GM23338 (cell line): ENCODE measurements at regions not wholly inside any gene's neighbourhood (a gene's known extent, or its start where the extent isn't known, plus 50 kb on each side); places are given as distances from the start of the nearest gene placed in this dataset.

Experiments
- CREB1 ChIP-seq: fragments of 250-450 bp; sonication (Bioruptor Pico); IDR thresholded peaks from 2 replicates; pipeline ENCODE4 v1.5.0; 2020; ENCODE audit warnings: low read depth, mild to moderate bottlenecking, moderate library complexity
- EZH2 ChIP-seq: fragments of 200-600 bp; sonication (generic); IDR thresholded peaks from one replicate; pipeline ENCODE4 v1.8.0; 2017; ENCODE audit warnings: antibody characterized with exemption, mild to moderate bottlenecking, low read depth; ENCODE audit not compliant: unreplicated experiment
- EZH2phosphoT487 ChIP-seq: fragments of 200-600 bp; sonication (generic); IDR thresholded peaks from one replicate; pipeline ENCODE4 v1.8.1; 2018; ENCODE audit warnings: antibody characterized with exemption; ENCODE audit not compliant: unreplicated experiment
- JUNB ChIP-seq: IDR thresholded peaks from one replicate; pipeline ENCODE4 v1.6.1; 2016; ENCODE audit warnings: antibody characterized with exemption; ENCODE audit not compliant: unreplicated experiment
- NANOG ChIP-seq: IDR thresholded peaks from 2 replicates; pipeline ENCODE4 v1.6.1; 2016; ENCODE audit warnings: antibody characterized with exemption, borderline replicate concordance
- POLR2AphosphoS5 ChIP-seq: IDR thresholded peaks from 2 replicates; pipeline ENCODE4 v1.6.1; 2016; ENCODE audit warnings: antibody characterized with exemption, low read depth
- STAT1 ChIP-seq: IDR thresholded peaks from one replicate; pipeline ENCODE4 v1.6.1; 2016; ENCODE audit warnings: antibody characterized with exemption; ENCODE audit not compliant: unreplicated experiment
- ZNF331 ChIP-seq: fragments of 250-450 bp; sonication (Bioruptor Pico); IDR thresholded peaks from 2 replicates; pipeline ENCODE4 v1.5.0; 2020; ENCODE audit warnings: low read depth, mild to moderate bottlenecking, moderate library complexity
- TF ChIP-seq, protein P1 (sequence below): fragments of 250-450 bp; sonication (Bioruptor Pico); IDR thresholded peaks from 2 replicates; pipeline ENCODE4 v1.5.0; 2020; ENCODE audit warnings: mild to moderate bottlenecking, moderate library complexity
- TF ChIP-seq, protein P2 (sequence below): IDR thresholded peaks from 2 replicates; pipeline ENCODE4 v1.6.1; 2016; ENCODE audit warnings: antibody characterized with exemption
- TF ChIP-seq, protein P3 (sequence below), 2 experiments: fragments of 200-600 bp in 1 of 2; sonication (generic) in 1 of 2; conservative IDR thresholded peaks; 2 replicates each; pipeline versions ENCODE4 v1.5.1 to v1.6.1; 2016 to 2017; ENCODE audit warnings: antibody characterized with exemption in 2 of 2, low read depth in 2 of 2, mild to moderate bottlenecking in 2 of 2, moderate library complexity in 1 of 2

DNA sequence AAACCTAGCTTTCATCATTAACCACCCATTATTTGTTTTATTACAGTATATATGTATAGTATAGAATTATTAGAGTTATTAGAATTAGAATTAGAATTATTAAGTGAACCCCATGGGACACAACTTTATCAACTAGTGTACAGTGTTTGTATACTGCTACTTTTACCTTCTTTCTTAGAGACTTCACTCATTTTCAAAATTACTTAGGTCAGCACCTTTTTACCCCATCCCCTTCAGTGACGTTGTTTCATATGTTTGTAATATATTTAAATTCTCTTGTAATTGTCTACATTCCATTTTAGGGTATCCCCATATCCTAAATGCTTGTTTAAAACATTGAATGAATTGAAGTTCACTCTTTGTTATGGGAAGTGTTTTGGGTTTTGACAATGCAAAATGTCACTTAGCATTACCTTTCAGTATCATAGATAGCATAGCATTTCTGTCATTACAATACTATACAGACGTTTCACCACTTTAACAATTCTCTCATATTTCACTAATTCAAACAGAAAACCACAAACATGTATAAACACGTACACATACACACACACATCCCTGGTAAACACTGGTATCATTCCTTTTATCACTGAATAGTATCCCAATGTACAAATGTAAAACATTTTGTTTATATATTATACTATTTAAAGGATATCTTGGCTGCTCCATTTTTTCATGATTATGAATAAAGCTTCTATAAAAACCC, 229.9 kb upstream of the MAGI2 start (continued):
- TF ChIP-seq, protein P1, sequence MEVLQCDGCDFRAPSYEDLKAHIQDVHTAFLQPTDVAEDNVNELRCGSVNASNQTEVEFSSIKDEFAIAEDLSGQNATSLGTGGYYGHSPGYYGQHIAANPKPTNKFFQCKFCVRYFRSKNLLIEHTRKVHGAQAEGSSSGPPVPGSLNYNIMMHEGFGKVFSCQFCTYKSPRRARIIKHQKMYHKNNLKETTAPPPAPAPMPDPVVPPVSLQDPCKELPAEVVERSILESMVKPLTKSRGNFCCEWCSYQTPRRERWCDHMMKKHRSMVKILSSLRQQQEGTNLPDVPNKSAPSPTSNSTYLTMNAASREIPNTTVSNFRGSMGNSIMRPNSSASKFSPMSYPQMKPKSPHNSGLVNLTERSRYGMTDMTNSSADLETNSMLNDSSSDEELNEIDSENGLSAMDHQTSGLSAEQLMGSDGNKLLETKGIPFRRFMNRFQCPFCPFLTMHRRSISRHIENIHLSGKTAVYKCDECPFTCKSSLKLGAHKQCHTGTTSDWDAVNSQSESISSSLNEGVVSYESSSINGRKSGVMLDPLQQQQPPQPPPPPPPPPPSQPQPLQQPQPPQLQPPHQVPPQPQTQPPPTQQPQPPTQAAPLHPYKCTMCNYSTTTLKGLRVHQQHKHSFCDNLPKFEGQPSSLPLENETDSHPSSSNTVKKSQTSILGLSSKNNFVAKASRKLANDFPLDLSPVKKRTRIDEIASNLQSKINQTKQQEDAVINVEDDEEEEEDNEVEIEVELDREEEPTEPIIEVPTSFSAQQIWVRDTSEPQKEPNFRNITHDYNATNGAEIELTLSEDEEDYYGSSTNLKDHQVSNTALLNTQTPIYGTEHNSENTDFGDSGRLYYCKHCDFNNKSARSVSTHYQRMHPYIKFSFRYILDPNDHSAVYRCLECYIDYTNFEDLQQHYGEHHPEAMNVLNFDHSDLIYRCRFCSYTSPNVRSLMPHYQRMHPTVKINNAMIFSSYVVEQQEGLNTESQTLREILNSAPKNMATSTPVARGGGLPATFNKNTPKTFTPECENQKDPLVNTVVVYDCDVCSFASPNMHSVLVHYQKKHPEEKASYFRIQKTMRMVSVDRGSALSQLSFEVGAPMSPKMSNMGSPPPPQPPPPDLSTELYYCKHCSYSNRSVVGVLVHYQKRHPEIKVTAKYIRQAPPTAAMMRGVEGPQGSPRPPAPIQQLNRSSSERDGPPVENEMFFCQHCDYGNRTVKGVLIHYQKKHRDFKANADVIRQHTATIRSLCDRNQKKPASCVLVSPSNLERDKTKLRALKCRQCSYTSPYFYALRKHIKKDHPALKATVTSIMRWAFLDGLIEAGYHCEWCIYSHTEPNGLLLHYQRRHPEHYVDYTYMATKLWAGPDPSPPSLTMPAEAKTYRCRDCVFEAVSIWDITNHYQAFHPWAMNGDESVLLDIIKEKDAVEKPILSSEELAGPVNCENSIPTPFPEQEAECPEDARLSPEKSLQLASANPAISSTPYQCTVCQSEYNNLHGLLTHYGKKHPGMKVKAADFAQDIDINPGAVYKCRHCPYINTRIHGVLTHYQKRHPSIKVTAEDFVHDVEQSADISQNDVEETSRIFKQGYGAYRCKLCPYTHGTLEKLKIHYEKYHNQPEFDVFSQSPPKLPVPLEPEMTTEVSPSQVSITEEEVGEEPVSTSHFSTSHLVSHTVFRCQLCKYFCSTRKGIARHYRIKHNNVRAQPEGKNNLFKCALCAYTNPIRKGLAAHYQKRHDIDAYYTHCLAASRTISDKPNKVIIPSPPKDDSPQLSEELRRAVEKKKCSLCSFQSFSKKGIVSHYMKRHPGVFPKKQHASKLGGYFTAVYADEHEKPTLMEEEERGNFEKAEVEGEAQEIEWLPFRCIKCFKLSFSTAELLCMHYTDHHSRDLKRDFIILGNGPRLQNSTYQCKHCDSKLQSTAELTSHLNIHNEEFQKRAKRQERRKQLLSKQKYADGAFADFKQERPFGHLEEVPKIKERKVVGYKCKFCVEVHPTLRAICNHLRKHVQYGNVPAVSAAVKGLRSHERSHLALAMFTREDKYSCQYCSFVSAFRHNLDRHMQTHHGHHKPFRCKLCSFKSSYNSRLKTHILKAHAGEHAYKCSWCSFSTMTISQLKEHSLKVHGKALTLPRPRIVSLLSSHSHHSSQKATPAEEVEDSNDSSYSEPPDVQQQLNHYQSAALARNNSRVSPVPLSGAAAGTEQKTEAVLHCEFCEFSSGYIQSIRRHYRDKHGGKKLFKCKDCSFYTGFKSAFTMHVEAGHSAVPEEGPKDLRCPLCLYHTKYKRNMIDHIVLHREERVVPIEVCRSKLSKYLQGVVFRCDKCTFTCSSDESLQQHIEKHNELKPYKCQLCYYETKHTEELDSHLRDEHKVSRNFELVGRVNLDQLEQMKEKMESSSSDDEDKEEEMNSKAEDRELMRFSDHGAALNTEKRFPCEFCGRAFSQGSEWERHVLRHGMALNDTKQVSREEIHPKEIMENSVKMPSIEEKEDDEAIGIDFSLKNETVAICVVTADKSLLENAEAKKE (CRISPR knock-in tag), result no peak
- no peak for TF ChIP-seq POLR2AphosphoS5
- TF ChIP-seq JUNB, result no peak
- TF ChIP-seq STAT1, result no peak
- TF ChIP-seq, protein P2, sequence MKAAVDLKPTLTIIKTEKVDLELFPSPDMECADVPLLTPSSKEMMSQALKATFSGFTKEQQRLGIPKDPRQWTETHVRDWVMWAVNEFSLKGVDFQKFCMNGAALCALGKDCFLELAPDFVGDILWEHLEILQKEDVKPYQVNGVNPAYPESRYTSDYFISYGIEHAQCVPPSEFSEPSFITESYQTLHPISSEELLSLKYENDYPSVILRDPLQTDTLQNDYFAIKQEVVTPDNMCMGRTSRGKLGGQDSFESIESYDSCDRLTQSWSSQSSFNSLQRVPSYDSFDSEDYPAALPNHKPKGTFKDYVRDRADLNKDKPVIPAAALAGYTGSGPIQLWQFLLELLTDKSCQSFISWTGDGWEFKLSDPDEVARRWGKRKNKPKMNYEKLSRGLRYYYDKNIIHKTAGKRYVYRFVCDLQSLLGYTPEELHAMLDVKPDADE, result no peak
- no peak for TF ChIP-seq NANOG
- TF ChIP-seq EZH2phosphoT487, result no peak
- no peak for TF ChIP-seq CREB1 (CRISPR knock-in tag)
- no peak for TF ChIP-seq ZNF331 (CRISPR knock-in tag)
- TF ChIP-seq, protein P3, sequence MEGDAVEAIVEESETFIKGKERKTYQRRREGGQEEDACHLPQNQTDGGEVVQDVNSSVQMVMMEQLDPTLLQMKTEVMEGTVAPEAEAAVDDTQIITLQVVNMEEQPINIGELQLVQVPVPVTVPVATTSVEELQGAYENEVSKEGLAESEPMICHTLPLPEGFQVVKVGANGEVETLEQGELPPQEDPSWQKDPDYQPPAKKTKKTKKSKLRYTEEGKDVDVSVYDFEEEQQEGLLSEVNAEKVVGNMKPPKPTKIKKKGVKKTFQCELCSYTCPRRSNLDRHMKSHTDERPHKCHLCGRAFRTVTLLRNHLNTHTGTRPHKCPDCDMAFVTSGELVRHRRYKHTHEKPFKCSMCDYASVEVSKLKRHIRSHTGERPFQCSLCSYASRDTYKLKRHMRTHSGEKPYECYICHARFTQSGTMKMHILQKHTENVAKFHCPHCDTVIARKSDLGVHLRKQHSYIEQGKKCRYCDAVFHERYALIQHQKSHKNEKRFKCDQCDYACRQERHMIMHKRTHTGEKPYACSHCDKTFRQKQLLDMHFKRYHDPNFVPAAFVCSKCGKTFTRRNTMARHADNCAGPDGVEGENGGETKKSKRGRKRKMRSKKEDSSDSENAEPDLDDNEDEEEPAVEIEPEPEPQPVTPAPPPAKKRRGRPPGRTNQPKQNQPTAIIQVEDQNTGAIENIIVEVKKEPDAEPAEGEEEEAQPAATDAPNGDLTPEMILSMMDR (conservative IDR thresholded peaks at IDR 0.05; ENCODE audit: low read depth in 2 of 2), result no peak
- no peak for TF ChIP-seq EZH2
